CD1c-positive myeloid dendritic cell (primary cell): ENCODE measurements at regions not wholly inside any gene's neighbourhood (a gene's known extent, or its start where the extent isn't known, plus 50 kb on each side); places are given as distances from the start of the nearest gene placed in this dataset.
"Not testable (repeated sequence)": the region's sequence is repeated elsewhere in the genome, so short reads cannot be mapped to it uniquely, and the experiment has no call there.

ENCODE experiments used
- DNase-seq: peaks from one replicate; pipeline ENCODE4 v3.0.0-alpha.2; 2016; ENCODE audit errors: extremely low spot score

GRCh38 chr6:51477711-51478311, 609.6 kb downstream of the PKHD1 start:
- DNase-seq, result no peak

- no peak for DNase-seq
These were observed 608.1 kb downstream of the PKHD1 start for GRCh38 chr6:51479296-51479695.

- no peak for DNase-seq
These were observed 607.4 kb downstream of the PKHD1 start for GRCh38 chr6:51480040-51480439.

GRCh38 chr6:51485869-51486268, 601.5 kb downstream of the PKHD1 start:
- DNase-seq, result not testable (repeated sequence)

GRCh38 chr6:51487937-51488336, 599.5 kb downstream of the PKHD1 start:
- DNase-seq, result no peak

- DNase-seq, result no peak
These were observed 598.3 kb downstream of the PKHD1 start for GRCh38 chr6:51489133-51489532.

- DNase-seq, result no peak
These were observed 597.3 kb downstream of the PKHD1 start for GRCh38 chr6:51490101-51490500.

- no peak for DNase-seq
These were observed 593.1 kb downstream of the PKHD1 start for GRCh38 chr6:51494342-51494741.

GRCh38 chr6:51495096-51495495, 592.3 kb downstream of the PKHD1 start:
- no peak for DNase-seq

GRCh38 chr6:51495610-51496396, 591.6 kb downstream of the PKHD1 start:
- DNase-seq, result no peak

GRCh38 chr6:51502996-51503395, 584.4 kb downstream of the PKHD1 start:
- no peak for DNase-seq

- no peak for DNase-seq
These were observed 582.0 kb downstream of the PKHD1 start for GRCh38 chr6:51505434-51505833.

GRCh38 chr6:51509597-51509996, 577.8 kb downstream of the PKHD1 start:
- no peak for DNase-seq

- DNase-seq, result no peak
These were observed 576.3 kb downstream of the PKHD1 start for GRCh38 chr6:51511081-51511480.

- DNase-seq, result no peak
These were observed 573.3 kb downstream of the PKHD1 start for GRCh38 chr6:51513891-51514747.

- no peak for DNase-seq
These were observed 572.5 kb downstream of the PKHD1 start for GRCh38 chr6:51514748-51515402.

GRCh38 chr6:51526049-51526448, 561.4 kb downstream of the PKHD1 start:
- DNase-seq, result no peak

GRCh38 chr6:51526922-51527321, 560.5 kb downstream of the PKHD1 start:
- DNase-seq, result no peak

GRCh38 chr6:51528556-51528955, 558.9 kb downstream of the PKHD1 start:
- no peak for DNase-seq

- DNase-seq, result no peak
These were observed 558.2 kb downstream of the PKHD1 start for GRCh38 chr6:51529240-51529639.

GRCh38 chr6:51531623-51532022, 555.8 kb downstream of the PKHD1 start:
- DNase-seq, result no peak

- DNase-seq, result peak; percentile 58
These were observed 553.5 kb downstream of the PKHD1 start for GRCh38 chr6:51533962-51534361.
